SH-SY5Y (cell line): ENCODE measurements at regions not wholly inside any gene's neighbourhood (a gene's known extent, or its start where the extent isn't known, plus 50 kb on each side); places are given as distances from the start of the nearest gene placed in this dataset.

ENCODE experiments used
- GATA2 ChIP-seq: IDR thresholded peaks from 2 replicates; pipeline ENCODE4 v1.6.1; 2011; ENCODE audit warnings: mild to moderate bottlenecking, low read depth, low read length
- GATA3 ChIP-seq: IDR thresholded peaks from 2 replicates; pipeline ENCODE4 v1.6.1; 2011; ENCODE audit warnings: low read depth, mild to moderate bottlenecking, low read length, moderate library complexity

DNA sequence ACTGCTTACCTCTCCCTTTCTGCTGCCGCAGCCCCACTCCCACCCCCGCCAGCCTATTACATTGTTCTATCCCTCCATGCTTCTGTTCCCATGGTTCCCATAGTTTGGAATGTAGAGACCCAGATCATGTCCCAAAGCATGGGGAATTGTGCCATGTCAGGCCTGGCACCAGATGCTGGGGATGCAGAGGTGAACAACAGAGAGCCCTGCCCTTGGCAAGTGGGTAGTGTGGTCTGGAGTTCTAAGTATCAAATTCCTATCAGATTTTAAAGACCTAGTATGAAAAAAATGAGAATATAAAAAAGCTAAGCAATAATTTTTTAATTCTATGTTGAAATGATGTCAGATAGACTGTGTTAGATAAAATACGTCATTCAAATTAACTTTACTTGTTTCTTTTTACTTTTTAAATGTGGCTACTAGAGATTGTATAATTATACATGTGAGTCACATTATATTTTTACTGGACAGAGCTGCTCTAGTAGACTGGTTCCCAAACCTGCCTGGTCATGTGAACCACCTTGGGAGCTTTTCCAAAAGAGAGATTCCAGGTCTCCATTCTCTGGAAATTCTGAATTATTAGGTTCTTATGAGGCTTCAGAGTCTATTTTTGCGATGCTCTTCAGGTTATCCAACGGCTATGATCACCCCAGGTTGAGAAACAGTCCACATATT, 113.0 kb upstream of the DAB1 start:
- TF ChIP-seq GATA2 (no peak), GATA3 (no peak)
